Peyer's patch (tissue), 4 donors: ENCODE measurements at regions not wholly inside any gene's neighbourhood (a gene's known extent, or its start where the extent isn't known, plus 50 kb on each side); places are given as distances from the start of the nearest gene placed in this dataset.

Experiments
- CTCF ChIP-seq, 6 experiments: fragments of 450-650 bp in 4 of 6; fragments of 200-600 bp in 2 of 6; sonication (generic) in 1 of 6; IDR thresholded peaks; one replicate each; pipeline ENCODE4 v1.5.1; 2017 to 2019; ENCODE audit warnings: antibody characterized with exemption in 6 of 6, mild to moderate bottlenecking in 3 of 6, moderate library complexity in 1 of 6
- POLR2A ChIP-seq, 2 donors: fragments of 450-650 bp; IDR thresholded peaks; one replicate each; pipeline ENCODE4 v1.5.1; 2017; ENCODE audit warnings: antibody characterized with exemption in 2 of 2, mild to moderate bottlenecking in 2 of 2, moderate library complexity in 2 of 2

DNA sequence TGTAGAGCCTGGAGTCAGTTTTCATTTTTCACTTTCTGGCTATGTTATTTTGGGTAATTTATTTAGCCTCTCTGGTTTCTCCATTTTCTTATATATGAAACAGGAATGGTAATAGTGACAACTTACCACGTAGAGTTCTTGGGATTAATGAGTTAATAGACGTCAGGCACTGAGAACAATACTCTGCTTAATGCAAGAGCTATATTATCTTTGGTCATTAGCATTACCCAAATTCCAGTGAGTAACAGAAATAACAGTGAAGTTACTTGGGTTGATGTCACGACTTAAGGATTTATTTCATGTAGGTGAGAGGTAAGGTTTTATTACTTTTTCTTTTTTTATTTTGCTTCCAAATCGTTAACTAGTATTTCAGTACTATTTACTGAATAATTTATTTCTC, 601.0 kb upstream of the GCFC2 start:
- TF ChIP-seq POLR2A (IDR thresholded peaks at IDR 0.05) = no peak
- no peak for TF ChIP-seq CTCF (IDR thresholded peaks at IDR 0.05)
